COR-L47 (cell line): ENCODE measurements at regions not wholly inside any gene's neighbourhood (a gene's known extent, or its start where the extent isn't known, plus 50 kb on each side); places are given as distances from the start of the nearest gene placed in this dataset.

ENCODE experiments used
- DNase-seq: peaks from one replicate; lab custom pipeline; 2025; lab: John Stamatoyannopoulos, UW

- DNase-seq: no peak
Measured at GRCh38 chr2:41400088-41400665, 647.6 kb upstream of the PKDCC start.

GRCh38 chr2:41405441-41405840 is 642.4 kb upstream of the PKDCC start:
- DNase-seq: no peak

GRCh38 chr2:41409328-41409727 is 638.5 kb upstream of the PKDCC start:
- DNase-seq: peak; percentile 34

GRCh38 chr2:41410011-41410410 is 637.8 kb upstream of the PKDCC start:
- peak; percentile 52 for DNase-seq

GRCh38 chr2:41413813-41414485 is 633.9 kb upstream of the PKDCC start:
- no peak for DNase-seq

- peak; percentile 58 for DNase-seq
Measured at GRCh38 chr2:41414486-41415230, 633.2 kb upstream of the PKDCC start.

GRCh38 chr2:41417511-41417910 is 630.3 kb upstream of the PKDCC start:
- DNase-seq: no peak

- no peak for DNase-seq
Measured at GRCh38 chr2:41420219-41420618, 627.6 kb upstream of the PKDCC start.

GRCh38 chr2:41420872-41421271 is 626.9 kb upstream of the PKDCC start:
- no peak for DNase-seq

- DNase-seq: peak; percentile 94
Measured at GRCh38 chr2:41431756-41432155, 616.1 kb upstream of the PKDCC start.

- DNase-seq: no peak
Measured at GRCh38 chr2:41432459-41432858, 615.4 kb upstream of the PKDCC start.

- DNase-seq: no peak
Measured at GRCh38 chr2:41434991-41435390, 612.8 kb upstream of the PKDCC start.

GRCh38 chr2:41441958-41442357 is 605.9 kb upstream of the PKDCC start:
- DNase-seq: no peak

GRCh38 chr2:41445865-41446264 is 602.0 kb upstream of the PKDCC start:
- DNase-seq: no peak

- no peak for DNase-seq
Measured at GRCh38 chr2:41446266-41446665, 601.6 kb upstream of the PKDCC start.

- no peak for DNase-seq
Measured at GRCh38 chr2:41448221-41448620, 599.6 kb upstream of the PKDCC start.

GRCh38 chr2:41457026-41457425 is 590.8 kb upstream of the PKDCC start:
- DNase-seq: no peak

- no peak for DNase-seq
Measured at GRCh38 chr2:41460661-41461060, 587.2 kb upstream of the PKDCC start.

- no peak for DNase-seq
Measured at GRCh38 chr2:41464395-41464794, 583.4 kb upstream of the PKDCC start.

- DNase-seq: no peak
Measured at GRCh38 chr2:41475959-41476358, 571.9 kb upstream of the PKDCC start.

GRCh38 chr2:41482659-41483058 is 565.2 kb upstream of the PKDCC start:
- DNase-seq: no peak

- no peak for DNase-seq
Measured at GRCh38 chr2:41483226-41483625, 564.6 kb upstream of the PKDCC start.
